ENCODE measurements at regions not wholly inside any gene's neighbourhood (a gene's known extent, or its start where the extent isn't known, plus 50 kb on each side); places are given as distances from the start of the nearest gene placed in this dataset.

DNA sequence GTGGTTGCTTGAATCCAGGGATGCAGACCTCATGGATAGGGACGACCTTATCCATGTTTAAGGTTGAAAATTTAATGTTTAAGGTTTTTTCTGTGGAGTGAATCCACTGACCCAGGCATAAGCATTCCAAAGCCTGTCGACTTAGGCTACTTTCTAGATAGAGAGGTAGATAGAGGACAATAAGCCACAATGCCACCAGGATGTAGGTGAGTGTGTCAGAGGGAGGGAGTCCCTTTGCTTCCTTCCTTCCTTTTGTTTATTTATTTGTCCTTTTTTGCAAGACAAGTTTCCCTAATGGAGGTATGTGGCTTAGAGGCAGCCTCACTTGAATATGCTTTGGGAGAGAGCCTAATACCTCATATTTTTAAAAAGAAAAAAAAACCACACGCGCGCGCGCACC, 834.2 kb upstream of the SOX9 start:
- TF ChIP-seq, protein P1, sequence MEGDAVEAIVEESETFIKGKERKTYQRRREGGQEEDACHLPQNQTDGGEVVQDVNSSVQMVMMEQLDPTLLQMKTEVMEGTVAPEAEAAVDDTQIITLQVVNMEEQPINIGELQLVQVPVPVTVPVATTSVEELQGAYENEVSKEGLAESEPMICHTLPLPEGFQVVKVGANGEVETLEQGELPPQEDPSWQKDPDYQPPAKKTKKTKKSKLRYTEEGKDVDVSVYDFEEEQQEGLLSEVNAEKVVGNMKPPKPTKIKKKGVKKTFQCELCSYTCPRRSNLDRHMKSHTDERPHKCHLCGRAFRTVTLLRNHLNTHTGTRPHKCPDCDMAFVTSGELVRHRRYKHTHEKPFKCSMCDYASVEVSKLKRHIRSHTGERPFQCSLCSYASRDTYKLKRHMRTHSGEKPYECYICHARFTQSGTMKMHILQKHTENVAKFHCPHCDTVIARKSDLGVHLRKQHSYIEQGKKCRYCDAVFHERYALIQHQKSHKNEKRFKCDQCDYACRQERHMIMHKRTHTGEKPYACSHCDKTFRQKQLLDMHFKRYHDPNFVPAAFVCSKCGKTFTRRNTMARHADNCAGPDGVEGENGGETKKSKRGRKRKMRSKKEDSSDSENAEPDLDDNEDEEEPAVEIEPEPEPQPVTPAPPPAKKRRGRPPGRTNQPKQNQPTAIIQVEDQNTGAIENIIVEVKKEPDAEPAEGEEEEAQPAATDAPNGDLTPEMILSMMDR (IDR thresholded peaks at IDR 0.05; ENCODE audit: low read depth, low read length, missing input control): no peak
- TF ChIP-seq, protein P2, sequence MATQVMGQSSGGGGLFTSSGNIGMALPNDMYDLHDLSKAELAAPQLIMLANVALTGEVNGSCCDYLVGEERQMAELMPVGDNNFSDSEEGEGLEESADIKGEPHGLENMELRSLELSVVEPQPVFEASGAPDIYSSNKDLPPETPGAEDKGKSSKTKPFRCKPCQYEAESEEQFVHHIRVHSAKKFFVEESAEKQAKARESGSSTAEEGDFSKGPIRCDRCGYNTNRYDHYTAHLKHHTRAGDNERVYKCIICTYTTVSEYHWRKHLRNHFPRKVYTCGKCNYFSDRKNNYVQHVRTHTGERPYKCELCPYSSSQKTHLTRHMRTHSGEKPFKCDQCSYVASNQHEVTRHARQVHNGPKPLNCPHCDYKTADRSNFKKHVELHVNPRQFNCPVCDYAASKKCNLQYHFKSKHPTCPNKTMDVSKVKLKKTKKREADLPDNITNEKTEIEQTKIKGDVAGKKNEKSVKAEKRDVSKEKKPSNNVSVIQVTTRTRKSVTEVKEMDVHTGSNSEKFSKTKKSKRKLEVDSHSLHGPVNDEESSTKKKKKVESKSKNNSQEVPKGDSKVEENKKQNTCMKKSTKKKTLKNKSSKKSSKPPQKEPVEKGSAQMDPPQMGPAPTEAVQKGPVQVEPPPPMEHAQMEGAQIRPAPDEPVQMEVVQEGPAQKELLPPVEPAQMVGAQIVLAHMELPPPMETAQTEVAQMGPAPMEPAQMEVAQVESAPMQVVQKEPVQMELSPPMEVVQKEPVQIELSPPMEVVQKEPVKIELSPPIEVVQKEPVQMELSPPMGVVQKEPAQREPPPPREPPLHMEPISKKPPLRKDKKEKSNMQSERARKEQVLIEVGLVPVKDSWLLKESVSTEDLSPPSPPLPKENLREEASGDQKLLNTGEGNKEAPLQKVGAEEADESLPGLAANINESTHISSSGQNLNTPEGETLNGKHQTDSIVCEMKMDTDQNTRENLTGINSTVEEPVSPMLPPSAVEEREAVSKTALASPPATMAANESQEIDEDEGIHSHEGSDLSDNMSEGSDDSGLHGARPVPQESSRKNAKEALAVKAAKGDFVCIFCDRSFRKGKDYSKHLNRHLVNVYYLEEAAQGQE (IDR thresholded peaks at IDR 0.05): no peak
- TF ChIP-seq, protein P3, sequence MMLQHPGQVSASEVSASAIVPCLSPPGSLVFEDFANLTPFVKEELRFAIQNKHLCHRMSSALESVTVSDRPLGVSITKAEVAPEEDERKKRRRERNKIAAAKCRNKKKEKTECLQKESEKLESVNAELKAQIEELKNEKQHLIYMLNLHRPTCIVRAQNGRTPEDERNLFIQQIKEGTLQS (IDR thresholded peaks at IDR 0.05): no peak
- TF ChIP-seq, protein P4, sequence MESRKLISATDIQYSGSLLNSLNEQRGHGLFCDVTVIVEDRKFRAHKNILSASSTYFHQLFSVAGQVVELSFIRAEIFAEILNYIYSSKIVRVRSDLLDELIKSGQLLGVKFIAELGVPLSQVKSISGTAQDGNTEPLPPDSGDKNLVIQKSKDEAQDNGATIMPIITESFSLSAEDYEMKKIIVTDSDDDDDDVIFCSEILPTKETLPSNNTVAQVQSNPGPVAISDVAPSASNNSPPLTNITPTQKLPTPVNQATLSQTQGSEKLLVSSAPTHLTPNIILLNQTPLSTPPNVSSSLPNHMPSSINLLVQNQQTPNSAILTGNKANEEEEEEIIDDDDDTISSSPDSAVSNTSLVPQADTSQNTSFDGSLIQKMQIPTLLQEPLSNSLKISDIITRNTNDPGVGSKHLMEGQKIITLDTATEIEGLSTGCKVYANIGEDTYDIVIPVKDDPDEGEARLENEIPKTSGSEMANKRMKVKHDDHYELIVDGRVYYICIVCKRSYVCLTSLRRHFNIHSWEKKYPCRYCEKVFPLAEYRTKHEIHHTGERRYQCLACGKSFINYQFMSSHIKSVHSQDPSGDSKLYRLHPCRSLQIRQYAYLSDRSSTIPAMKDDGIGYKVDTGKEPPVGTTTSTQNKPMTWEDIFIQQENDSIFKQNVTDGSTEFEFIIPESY (IDR thresholded peaks at IDR 0.05): no peak
- no peak for TF ChIP-seq TAF1 (conservative IDR thresholded peaks at IDR 0.05)
- no peak for TF ChIP-seq JUND (IDR thresholded peaks at IDR 0.05)
- TF ChIP-seq FOXA1 (IDR thresholded peaks at IDR 0.05): no peak
- TF ChIP-seq EGR1 (IDR thresholded peaks at IDR 0.05; ENCODE audit: low read depth in 2 of 2): no peak
- TF ChIP-seq SP1 (IDR thresholded peaks at IDR 0.05): no peak
- TF ChIP-seq RXRA (IDR thresholded peaks at IDR 0.05): no peak
- TF ChIP-seq YY1 (IDR thresholded peaks at IDR 0.05): no peak
- TF ChIP-seq, protein P5, sequence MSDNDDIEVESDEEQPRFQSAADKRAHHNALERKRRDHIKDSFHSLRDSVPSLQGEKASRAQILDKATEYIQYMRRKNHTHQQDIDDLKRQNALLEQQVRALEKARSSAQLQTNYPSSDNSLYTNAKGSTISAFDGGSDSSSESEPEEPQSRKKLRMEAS (IDR thresholded peaks at IDR 0.05): no peak
- TF ChIP-seq RAD21 (IDR thresholded peaks at IDR 0.05): no peak
- TF ChIP-seq GABPA (IDR thresholded peaks at IDR 0.05 in 1 of 2, conservative IDR thresholded peaks at IDR 0.05 in 1 of 2): no peak

All from liver (tissue), 3 donors.